Stimulated activated CD8-positive, alpha-beta memory T cell treated with anti-CD3 and anti-CD28 coated beads, Interleukin-4, amount 100 ng/mL, for 1 hour (primary cell): ENCODE measurements at regions not wholly inside any gene's neighbourhood (a gene's known extent, or its start where the extent isn't known, plus 50 kb on each side); places are given as distances from the start of the nearest gene placed in this dataset.
"Not testable (repeated sequence)": the region's sequence is repeated elsewhere in the genome, so short reads cannot be mapped to it uniquely, and the experiment has no call there.

Experiments used
- DNase-seq, 2 donors: peaks; one replicate each; pipeline ENCODE4 v3.0.0-alpha.2; 2020; ENCODE audit warnings: low read depth in 2 of 2, low spot score in 1 of 2

GRCh38 chr2:64280812-64281211, 136.6 kb upstream of the PELI1 start:
- DNase-seq = not testable (repeated sequence)

- DNase-seq = no peak
Observed at GRCh38 chr2:64283006-64283570, 138.9 kb upstream of the PELI1 start.

- no peak for DNase-seq
Observed at GRCh38 chr2:64283641-64284361, 139.6 kb upstream of the PELI1 start.

GRCh38 chr2:64284751-64285150, 140.5 kb upstream of the PELI1 start:
- DNase-seq = no peak

GRCh38 chr2:64287202-64287740, 143.1 kb upstream of the PELI1 start:
- no peak for DNase-seq

GRCh38 chr2:64288321-64289193, 144.3 kb upstream of the PELI1 start:
- no peak for DNase-seq

GRCh38 chr2:64289251-64289650, 145.0 kb upstream of the PELI1 start:
- DNase-seq = no peak

GRCh38 chr2:64289737-64290136, 145.5 kb upstream of the PELI1 start:
- no peak for DNase-seq

- DNase-seq = no peak
Observed at GRCh38 chr2:64291181-64291580, 147.0 kb upstream of the PELI1 start.

GRCh38 chr2:64295326-64296139, 151.3 kb upstream of the PELI1 start:
- no peak for DNase-seq

GRCh38 chr2:64296140-64296480, 151.9 kb upstream of the PELI1 start:
- no peak for DNase-seq

GRCh38 chr2:64296695-64297346, 152.6 kb upstream of the PELI1 start:
- no peak for DNase-seq

- no peak for DNase-seq
Observed at GRCh38 chr2:64298161-64298560, 153.9 kb upstream of the PELI1 start.

- no peak for DNase-seq
Observed at GRCh38 chr2:64300066-64300465, 153.9 kb upstream of the LGALSL start.

GRCh38 chr2:64303250-64303649, 150.7 kb upstream of the LGALSL start:
- no peak for DNase-seq

- no peak for DNase-seq
Observed at GRCh38 chr2:64307421-64307820, 146.5 kb upstream of the LGALSL start.

GRCh38 chr2:64311191-64311910, 142.6 kb upstream of the LGALSL start:
- no peak for DNase-seq

GRCh38 chr2:64311948-64312621, 141.9 kb upstream of the LGALSL start:
- no peak for DNase-seq

- no peak for DNase-seq
Observed at GRCh38 chr2:64312622-64313397, 141.2 kb upstream of the LGALSL start.
